Esophagus muscularis mucosa (tissue), 4 donors: ENCODE measurements at regions not wholly inside any gene's neighbourhood (a gene's known extent, or its start where the extent isn't known, plus 50 kb on each side); places are given as distances from the start of the nearest gene placed in this dataset.

Source experiments
- CTCF ChIP-seq, 3 experiments: fragments of 200-600 bp in 2 of 3; fragments of 450-650 bp in 1 of 3; sonication (generic) in 2 of 3; IDR thresholded peaks; one replicate each; pipeline ENCODE4 v1.5.1; 2017 to 2019; ENCODE audit warnings: antibody characterized with exemption in 3 of 3, mild to moderate bottlenecking in 2 of 3, moderate library complexity in 1 of 3
- EP300 ChIP-seq: sonication (generic); formaldehyde crosslinking; IDR thresholded peaks from one replicate; pipeline ENCODE4 v1.6.1; 2017; ENCODE audit warnings: antibody characterized with exemption
- POLR2A ChIP-seq: fragments of 450-650 bp; IDR thresholded peaks from one replicate; pipeline ENCODE4 v1.6.1; 2017; ENCODE audit warnings: antibody characterized with exemption, moderate library complexity, mild to moderate bottlenecking, low read depth
- POLR2AphosphoS5 ChIP-seq, 2 donors: sonication (generic); formaldehyde crosslinking; IDR thresholded peaks; one replicate each; pipeline ENCODE4 v1.6.1; 2017; ENCODE audit warnings: antibody characterized with exemption in 2 of 2

- TF ChIP-seq CTCF (IDR thresholded peaks at IDR 0.05) = no peak
- no peak for TF ChIP-seq POLR2A
- no peak for TF ChIP-seq EP300
- TF ChIP-seq POLR2AphosphoS5 (IDR thresholded peaks at IDR 0.05) = no peak
Observed at GRCh38 chr6:55985309-55985708, 109.9 kb upstream of the BMP5 start.
